ENCODE measurements at regions not wholly inside any gene's neighbourhood (a gene's known extent, or its start where the extent isn't known, plus 50 kb on each side); places are given as distances from the start of the nearest gene placed in this dataset.
A peak's percentile ranks its signal among the peaks of the same experiment; 100 is the strongest.

- no peak for DNase-seq
Observed at GRCh38 chr10:55104738-55105137, 303.7 kb upstream of the PCDH15 start.

- DNase-seq: no peak
Observed at GRCh38 chr10:55098452-55098851, 297.4 kb upstream of the PCDH15 start.

- no peak for DNase-seq
Observed at GRCh38 chr10:55091691-55092328, 290.8 kb upstream of the PCDH15 start.

GRCh38 chr10:55078121-55078520, 277.1 kb upstream of the PCDH15 start:
- no peak for DNase-seq

- no peak for DNase-seq
Observed at GRCh38 chr10:55065185-55065584, 264.2 kb upstream of the PCDH15 start.

GRCh38 chr10:55063811-55064210, 262.8 kb upstream of the PCDH15 start:
- DNase-seq: no peak

- no peak for DNase-seq
Observed at GRCh38 chr10:55062349-55062748, 261.3 kb upstream of the PCDH15 start.

- no peak for DNase-seq
Observed at GRCh38 chr10:55058800-55059199, 257.8 kb upstream of the PCDH15 start.

- no peak for DNase-seq
Observed at GRCh38 chr10:55051515-55051914, 250.5 kb upstream of the PCDH15 start.

GRCh38 chr10:55048830-55049498, 247.9 kb upstream of the PCDH15 start:
- no peak for DNase-seq

- DNase-seq: no peak
Observed at GRCh38 chr10:55043540-55043939, 242.5 kb upstream of the PCDH15 start.

GRCh38 chr10:55033061-55033460, 232.0 kb upstream of the PCDH15 start:
- DNase-seq: no peak

GRCh38 chr10:55024713-55025112, 223.7 kb upstream of the PCDH15 start:
- DNase-seq: peak; percentile 3

GRCh38 chr10:55019439-55019838, 218.4 kb upstream of the PCDH15 start:
- no peak for DNase-seq

GRCh38 chr10:55013318-55013717, 212.3 kb upstream of the PCDH15 start:
- DNase-seq: no peak

GRCh38 chr10:55002420-55002819, 201.4 kb upstream of the PCDH15 start:
- DNase-seq: no peak

GRCh38 chr10:55001422-55001821, 200.4 kb upstream of the PCDH15 start:
- DNase-seq: no peak

- no peak for DNase-seq
Observed at GRCh38 chr10:54993148-54993547, 192.1 kb upstream of the PCDH15 start.

GRCh38 chr10:54985732-54986131, 184.7 kb upstream of the PCDH15 start:
- no peak for DNase-seq

- no peak for DNase-seq
Observed at GRCh38 chr10:54983255-54983654, 182.2 kb upstream of the PCDH15 start.

- no peak for DNase-seq
Observed at GRCh38 chr10:54962134-54962900, 161.3 kb upstream of the PCDH15 start.

- DNase-seq: no peak
Observed at GRCh38 chr10:54961040-54961439, 160.0 kb upstream of the PCDH15 start.

- DNase-seq: no peak
Observed at GRCh38 chr10:54958844-54959243, 157.8 kb upstream of the PCDH15 start.

- DNase-seq: no peak
Observed at GRCh38 chr10:54947605-54948004, 146.6 kb upstream of the PCDH15 start.
